SHP77 treated with DMSO at 0.1 percent for 48 hours (cell line): ENCODE measurements at regions not wholly inside any gene's neighbourhood (a gene's known extent, or its start where the extent isn't known, plus 50 kb on each side); places are given as distances from the start of the nearest gene placed in this dataset.

Experiments used
- DNase-seq: peaks from one replicate; lab custom pipeline; 2025; lab: John Stamatoyannopoulos, UW

DNA sequence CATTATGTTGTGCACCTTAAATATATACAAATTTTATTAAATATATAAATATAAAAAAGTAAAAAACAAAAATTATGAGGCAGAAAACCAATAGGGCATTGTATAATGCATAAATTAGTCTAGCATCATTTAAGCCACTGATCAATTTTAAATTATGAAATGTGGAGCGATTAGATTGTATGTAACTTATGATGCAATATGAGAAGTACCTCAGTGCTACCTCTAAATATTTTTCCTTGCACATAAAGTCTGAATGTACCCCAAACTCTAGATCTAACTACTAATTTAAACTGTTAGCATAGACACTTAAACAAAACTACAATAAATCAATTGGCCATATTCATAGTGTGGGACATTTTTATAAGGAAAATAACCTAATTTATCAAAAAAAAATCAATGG lies 1178.5 kb upstream of the MIR17HG start:
- no peak for DNase-seq

DNA sequence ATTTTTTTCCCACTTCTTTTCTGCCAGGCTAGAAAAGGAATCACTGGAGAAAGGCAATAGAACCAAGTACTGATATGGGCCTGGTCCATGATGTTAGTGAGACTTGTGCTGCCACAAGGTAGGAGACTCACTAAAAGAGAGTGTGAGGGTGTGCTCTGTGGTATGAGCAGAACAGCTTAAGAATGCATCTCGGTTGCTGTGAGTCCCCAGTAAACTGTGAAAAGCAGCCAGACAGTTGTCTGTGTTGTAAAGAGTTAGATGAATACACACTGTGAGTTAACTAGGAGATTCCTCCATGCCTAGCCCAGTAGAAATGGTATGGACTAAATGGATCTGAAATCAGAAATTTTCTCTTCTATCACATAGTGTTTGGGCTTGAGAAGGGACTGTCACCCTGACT lies 1177.3 kb upstream of the MIR17HG start:
- DNase-seq = no peak

DNA sequence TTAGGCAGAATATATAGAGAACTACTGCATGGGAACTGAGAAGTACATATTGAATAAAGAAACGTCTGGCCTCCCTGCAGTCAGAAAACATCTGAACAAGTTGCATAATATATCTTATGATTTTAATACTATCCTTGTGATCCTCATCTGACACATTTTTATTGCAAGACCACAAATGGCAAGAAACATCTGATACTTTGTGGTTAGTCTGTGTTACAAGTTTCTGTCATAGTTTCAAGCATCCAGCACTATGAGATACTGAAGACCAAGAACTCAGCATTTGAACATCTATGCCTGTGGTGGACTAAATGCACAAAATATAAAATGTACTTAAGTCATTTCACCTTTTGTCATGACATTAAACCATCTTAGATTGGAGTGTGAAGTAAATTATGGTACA lies 1175.8 kb upstream of the MIR17HG start:
- no peak for DNase-seq

GRCh38 chr13:90177512-90177911 lies 1170.0 kb upstream of the MIR17HG start:
- no peak for DNase-seq

- no peak for DNase-seq
These were observed 1163.1 kb upstream of the MIR17HG start for GRCh38 chr13:90184355-90184754.

DNA sequence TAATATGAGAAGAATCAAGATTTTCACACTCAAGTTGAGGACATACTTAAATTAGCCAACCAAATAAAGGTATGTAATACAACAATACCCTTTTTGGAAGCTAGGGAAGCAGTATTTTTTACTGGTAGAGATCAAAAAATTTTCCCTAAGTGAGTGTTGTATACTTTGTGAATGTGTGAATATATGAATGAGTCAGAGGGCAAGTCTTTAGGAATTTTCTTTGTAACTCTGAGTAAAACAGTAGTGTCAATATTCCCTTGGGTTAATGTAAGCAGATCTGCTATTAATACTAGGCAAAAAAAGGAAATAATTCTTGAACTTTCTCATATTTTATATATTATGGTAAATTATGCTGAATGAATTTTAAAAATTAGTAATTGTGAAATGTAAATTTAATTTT lies 1161.8 kb upstream of the MIR17HG start:
- no peak for DNase-seq

DNA sequence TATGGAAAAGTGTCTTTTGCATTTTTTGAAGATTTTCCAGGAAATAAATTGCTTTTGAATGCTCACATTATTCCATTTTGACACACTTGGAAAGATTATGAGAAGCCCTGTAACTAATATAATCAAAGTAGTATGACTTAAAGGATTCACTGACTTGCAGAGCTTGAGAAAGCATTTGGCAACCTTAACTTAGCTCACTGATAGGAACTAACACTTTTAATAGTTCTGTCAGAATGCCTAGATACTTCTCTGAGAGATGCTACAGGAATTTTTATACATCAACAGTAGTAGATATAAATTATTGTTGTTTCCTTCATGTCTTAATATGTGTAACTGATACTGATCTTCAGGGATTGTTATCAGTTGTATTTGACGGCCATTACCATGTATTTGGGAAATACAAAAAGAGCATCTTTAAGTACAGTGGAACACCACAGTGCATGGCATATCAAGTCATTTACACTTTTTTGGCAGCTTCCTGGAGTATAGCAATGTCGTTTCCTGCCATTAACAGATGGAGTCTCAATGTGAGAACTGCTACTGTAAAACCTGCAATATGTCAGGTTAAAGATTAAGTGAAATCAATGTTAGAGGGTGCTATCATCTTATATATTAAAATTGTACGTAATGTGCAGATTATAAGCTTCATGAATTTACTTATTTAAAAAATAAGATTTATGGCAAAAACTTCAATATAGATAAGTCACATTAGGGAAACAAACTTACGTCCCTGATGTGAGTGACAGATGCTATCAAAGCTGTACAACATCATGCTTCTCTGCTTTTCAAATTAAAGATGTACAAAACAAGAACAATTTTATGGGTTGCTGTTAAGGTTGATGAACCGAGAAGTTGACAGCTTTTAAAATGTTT lies 1159.8 kb upstream of the MIR17HG start:
- DNase-seq = no peak

GRCh38 chr13:90188351-90188636 lies 1159.2 kb upstream of the MIR17HG start:
- no peak for DNase-seq

DNA sequence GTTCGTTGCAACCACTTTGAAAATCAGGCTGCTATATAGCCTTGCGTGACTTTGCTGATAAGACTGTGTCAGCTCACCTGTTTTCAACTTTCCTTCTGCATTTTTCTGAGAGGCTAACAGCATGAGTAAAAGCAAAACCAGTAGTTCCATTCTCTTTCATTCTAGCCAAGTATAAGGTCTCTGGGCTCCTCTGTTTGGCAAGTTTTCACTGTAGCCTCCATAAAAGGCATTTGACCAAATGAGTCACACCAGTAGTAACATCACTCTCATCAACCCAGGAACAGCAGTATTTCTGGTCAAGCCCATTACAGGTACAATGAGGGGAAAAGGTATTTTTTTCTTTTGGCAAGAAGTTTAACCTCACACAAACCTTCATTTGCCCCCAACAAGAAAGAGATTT lies 1149.8 kb upstream of the MIR17HG start:
- no peak for DNase-seq

GRCh38 chr13:90201202-90201601 lies 1146.3 kb upstream of the MIR17HG start:
- no peak for DNase-seq

DNA sequence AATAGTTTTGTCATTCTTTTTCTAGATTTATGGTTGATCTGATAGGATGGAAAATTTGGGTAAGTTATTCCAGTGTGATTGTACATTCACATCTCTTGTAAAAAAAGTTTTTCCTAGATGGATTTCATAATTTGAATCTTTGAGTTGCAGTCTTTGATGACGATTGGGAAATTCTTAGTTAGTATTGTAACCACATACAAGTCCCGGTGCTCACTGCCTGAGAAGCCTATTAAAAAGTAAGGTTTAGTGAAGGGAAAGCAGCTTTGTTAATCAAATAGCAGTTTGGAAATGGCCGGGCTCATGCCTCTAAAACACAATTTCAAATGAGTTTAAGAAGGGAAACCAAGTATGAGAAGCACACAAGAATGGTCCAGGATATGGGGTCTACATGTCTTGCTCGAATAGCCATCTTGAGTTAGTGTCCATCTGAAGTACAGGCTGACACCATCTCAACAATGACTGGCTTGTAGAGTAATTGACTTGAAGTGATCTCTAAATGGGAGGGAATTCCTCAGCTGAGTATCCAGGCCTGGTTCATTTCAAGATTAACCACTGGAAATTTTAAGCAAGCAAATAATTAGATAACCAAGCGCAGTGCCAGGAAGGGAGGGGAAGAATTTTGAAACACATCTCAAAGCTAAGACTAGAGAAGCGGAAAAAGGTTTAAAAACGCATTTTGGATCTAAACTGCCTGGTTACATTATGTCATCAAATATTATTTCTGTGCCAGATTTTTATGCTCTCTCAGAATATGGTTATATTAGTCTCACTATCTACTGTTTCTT lies 1145.6 kb upstream of the MIR17HG start:
- DNase-seq = no peak

- DNase-seq = no peak
These were observed 1142.4 kb upstream of the MIR17HG start for GRCh38 chr13:90205081-90205480.

DNA sequence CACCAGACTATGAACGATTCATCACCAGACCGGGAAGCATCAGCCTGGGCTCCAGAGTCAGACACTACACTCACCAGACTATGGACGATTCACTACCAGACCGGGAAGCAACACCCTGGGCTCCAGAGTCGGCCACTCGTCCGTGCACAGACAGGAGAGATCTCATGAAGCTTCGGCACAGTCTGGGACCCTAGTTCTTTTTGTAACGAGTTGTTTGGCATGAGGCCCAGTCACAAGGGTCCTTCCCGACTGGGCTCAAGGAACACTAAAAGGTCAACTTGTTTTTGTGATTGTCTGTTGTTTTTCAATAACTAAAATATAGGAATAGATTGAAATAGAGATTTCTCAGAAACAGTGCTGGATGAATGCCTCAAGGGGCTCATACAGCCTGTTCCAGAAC lies 1141.6 kb upstream of the MIR17HG start:
- DNase-seq = no peak

- no peak for DNase-seq
These were observed 1130.2 kb upstream of the MIR17HG start for GRCh38 chr13:90217275-90217674.

GRCh38 chr13:90222758-90223157 lies 1124.7 kb upstream of the MIR17HG start:
- DNase-seq = no peak

DNA sequence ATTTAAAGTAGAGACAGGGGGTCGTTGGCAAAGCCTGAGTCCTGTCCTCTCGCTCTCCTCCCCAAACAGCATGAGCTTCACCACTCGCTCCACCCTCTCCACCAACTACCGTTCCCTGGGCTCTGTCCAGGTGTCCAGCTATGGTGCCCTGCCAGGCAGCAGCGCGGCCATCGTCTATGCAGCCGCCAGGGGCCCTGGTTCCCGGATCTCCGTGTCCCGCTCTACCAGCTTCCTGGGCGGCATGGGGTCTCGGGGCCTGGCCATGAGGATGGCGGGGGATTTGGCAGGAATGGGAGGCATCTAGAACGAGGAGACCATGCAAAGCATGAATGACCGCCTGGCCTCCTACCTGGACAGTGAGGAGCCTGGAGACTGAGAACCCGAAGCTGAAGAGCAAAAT lies 1117.2 kb upstream of the MIR17HG start:
- DNase-seq = no peak

DNA sequence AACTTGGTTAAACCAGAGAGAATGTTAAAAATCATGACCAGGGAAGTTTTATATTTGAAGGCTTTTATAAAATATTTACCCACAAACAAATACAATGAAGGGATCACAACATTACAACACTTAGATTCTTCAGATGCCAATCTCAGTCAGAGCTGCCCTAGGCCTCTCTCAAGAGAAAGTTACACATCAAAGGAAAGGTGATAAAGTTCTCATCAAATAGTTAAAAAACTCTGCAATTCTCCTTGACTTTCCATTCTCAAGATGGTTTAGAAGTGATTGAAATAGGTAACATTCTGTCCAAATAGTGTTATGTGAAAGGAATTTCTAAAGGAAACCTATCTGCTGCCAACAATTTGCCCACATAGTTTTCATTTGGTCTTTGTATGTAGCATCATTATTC lies 1115.2 kb upstream of the MIR17HG start:
- no peak for DNase-seq

DNA sequence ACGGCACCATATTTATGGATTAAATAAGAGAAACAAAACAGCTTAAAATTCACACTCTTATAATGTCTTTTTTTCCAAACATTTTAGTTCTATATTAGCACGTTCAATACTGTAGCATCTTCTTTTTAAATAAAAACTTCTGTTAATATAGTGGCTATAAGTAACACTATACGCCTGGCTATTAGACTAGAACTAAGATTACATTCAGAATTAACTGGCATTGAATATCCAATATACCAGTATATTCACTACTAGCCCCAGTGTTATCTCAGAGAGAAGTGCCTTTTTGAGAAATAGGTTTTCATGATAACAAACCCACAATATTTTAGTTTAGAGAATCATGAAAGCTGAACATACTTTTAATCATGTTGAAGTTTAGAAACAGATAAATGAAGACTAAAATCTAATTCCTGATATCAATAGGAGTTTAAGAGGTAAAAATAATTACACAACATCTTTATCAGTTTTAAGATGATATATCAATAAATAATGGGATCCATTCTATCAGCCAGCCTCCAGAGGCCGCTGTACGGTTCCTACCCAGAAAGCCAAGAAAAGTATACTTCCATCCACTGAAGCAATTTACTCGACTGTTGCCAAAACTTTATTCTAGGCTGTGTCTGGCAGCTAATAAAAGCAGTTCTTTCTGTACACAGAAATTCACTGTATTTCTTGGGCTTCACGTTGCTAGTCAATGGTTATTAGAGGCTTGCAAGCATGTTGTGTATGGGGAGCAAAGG lies 1113.4 kb upstream of the MIR17HG start:
- DNase-seq = no peak

GRCh38 chr13:90237852-90238251 lies 1109.6 kb upstream of the MIR17HG start:
- DNase-seq = no peak

DNA sequence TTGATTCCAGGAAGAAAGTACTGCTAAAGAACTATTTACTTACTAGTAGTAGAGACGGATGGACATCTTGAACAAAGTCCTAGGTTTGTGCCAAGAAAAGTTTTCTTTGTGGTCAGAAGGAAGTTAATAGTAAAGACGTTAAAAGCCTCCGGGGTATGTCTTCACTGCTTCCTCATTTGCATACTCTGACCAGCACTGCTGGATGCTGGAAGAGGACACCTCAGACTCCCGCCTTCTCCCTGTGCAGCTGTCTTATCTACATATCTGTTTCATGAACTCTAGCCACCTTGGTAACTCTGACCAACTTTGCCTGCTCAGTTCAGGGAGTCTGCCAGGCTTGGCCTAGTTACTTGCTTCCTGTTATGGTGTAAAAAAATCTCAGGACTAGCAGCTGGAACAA lies 1109.1 kb upstream of the MIR17HG start:
- no peak for DNase-seq

GRCh38 chr13:90239130-90239529 lies 1108.4 kb upstream of the MIR17HG start:
- no peak for DNase-seq

- no peak for DNase-seq
These were observed 1101.5 kb upstream of the MIR17HG start for GRCh38 chr13:90246005-90246404.
